ENCODE measurements at regions not wholly inside any gene's neighbourhood (a gene's known extent, or its start where the extent isn't known, plus 50 kb on each side); places are given as distances from the start of the nearest gene placed in this dataset.

GRCh38 chr21:16366207-16366606 lies 636.4 kb downstream of the USP25 start:
- no peak overlapping the region for H3K27ac ChIP-seq
- DNase-seq, result no peak
- in situ Hi-C loops (cut with HindIII; ENCODE audit: low pct_ligation_motif_present, low sequenced_read_pairs), result no loop called here
- TF ChIP-seq CTCF (IDR thresholded peaks at IDR 0.05; ENCODE audit: low read depth, low read length, missing control alignments), result no peak
- no peaks in the 10 kb centered on the region for H3K27me3 ChIP-seq (replicated peaks)
- no peak overlapping the region for H3K4me3 ChIP-seq (ENCODE audit: low read depth, low read length)
- H3K36me3 ChIP-seq (replicated peaks), result no peaks in the 10 kb centered on the region

GRCh38 chr21:16367079-16367478 lies 637.3 kb downstream of the USP25 start:
- H3K27me3 ChIP-seq (replicated peaks), result no peaks in the 10 kb centered on the region
- TF ChIP-seq CTCF (IDR thresholded peaks at IDR 0.05; ENCODE audit: low read depth, low read length, missing control alignments), result no peak
- no peak overlapping the region for H3K27ac ChIP-seq
- no peaks in the 10 kb centered on the region for H3K36me3 ChIP-seq (replicated peaks)
- no peak overlapping the region for H3K4me3 ChIP-seq (ENCODE audit: low read depth, low read length)
- DNase-seq, result no peak
- in situ Hi-C loops (cut with HindIII; ENCODE audit: low pct_ligation_motif_present, low sequenced_read_pairs), result no loop called here

- TF ChIP-seq CTCF (IDR thresholded peaks at IDR 0.05; ENCODE audit: low read depth, low read length, missing control alignments), result no peak
- Histone ChIP-seq H3K27me3 (replicated peaks) (no peaks in the 10 kb centered on the region), H3K27ac (no peak overlapping the region), H3K4me3 (ENCODE audit: low read depth, low read length) (no peak overlapping the region), H3K36me3 (replicated peaks) (no peaks in the 10 kb centered on the region)
- in situ Hi-C loops (cut with HindIII; ENCODE audit: low pct_ligation_motif_present, low sequenced_read_pairs), result no loop called here
- DNase-seq, result no peak
Measured at GRCh38 chr21:16370186-16370585, 640.4 kb downstream of the USP25 start.

GRCh38 chr21:16372586-16372985 lies 642.8 kb downstream of the USP25 start:
- Histone ChIP-seq H3K4me3 (ENCODE audit: low read depth, low read length) (no peak overlapping the region), H3K27me3 (replicated peaks) (no peaks in the 10 kb centered on the region), H3K36me3 (replicated peaks) (no peaks in the 10 kb centered on the region), H3K27ac (no peak overlapping the region)
- no peak for TF ChIP-seq CTCF (IDR thresholded peaks at IDR 0.05; ENCODE audit: low read depth, low read length, missing control alignments)
- DNase-seq, result no peak
- in situ Hi-C loops (cut with HindIII; ENCODE audit: low pct_ligation_motif_present, low sequenced_read_pairs), result no loop called here

GRCh38 chr21:16376673-16377072 lies 646.9 kb downstream of the USP25 start:
- no peak for TF ChIP-seq CTCF (IDR thresholded peaks at IDR 0.05; ENCODE audit: low read depth, low read length, missing control alignments)
- no peaks in the 10 kb centered on the region for H3K36me3 ChIP-seq (replicated peaks)
- DNase-seq, result no peak
- H3K4me3 ChIP-seq (ENCODE audit: low read depth, low read length), result no peak overlapping the region
- in situ Hi-C loops (cut with HindIII; ENCODE audit: low pct_ligation_motif_present, low sequenced_read_pairs), result no loop called here
- H3K27me3 ChIP-seq (replicated peaks), result no peaks in the 10 kb centered on the region
- H3K27ac ChIP-seq, result no peak overlapping the region

GRCh38 chr21:16377120-16377658 lies 647.4 kb downstream of the USP25 start:
- H3K27ac ChIP-seq, result no peak overlapping the region
- no peak for DNase-seq
- in situ Hi-C loops (cut with HindIII; ENCODE audit: low pct_ligation_motif_present, low sequenced_read_pairs), result no loop called here
- no peaks in the 10 kb centered on the region for H3K36me3 ChIP-seq (replicated peaks)
- TF ChIP-seq CTCF (IDR thresholded peaks at IDR 0.05; ENCODE audit: low read depth, low read length, missing control alignments), result no peak
- H3K4me3 ChIP-seq (ENCODE audit: low read depth, low read length), result no peak overlapping the region
- no peaks in the 10 kb centered on the region for H3K27me3 ChIP-seq (replicated peaks)
